CD14-positive monocyte (primary cell): ENCODE measurements at regions not wholly inside any gene's neighbourhood (a gene's known extent, or its start where the extent isn't known, plus 50 kb on each side); places are given as distances from the start of the nearest gene placed in this dataset.

ENCODE experiments used
- DNase-seq, 3 donors: peaks; one replicate each; pipeline ENCODE4 v3.0.0-alpha.2; 2011 to 2022
- H2AFZ ChIP-seq: 2 replicates; pipeline ENCODE4 v1.6.0; 2012; ENCODE audit warnings: mild to moderate bottlenecking, low read depth, low read length, inconsistent platforms; ENCODE audit not compliant: insufficient read depth, poor library complexity, severe bottlenecking
- H3K27ac ChIP-seq, 2 donors: 1 replicate in 1 of 2; 2 replicates in 1 of 2; pipeline ENCODE4 v1.5.1; 2012 to 2013; ENCODE audit warnings: low read length in 2 of 2, control low read depth in 1 of 2, inconsistent platforms in 1 of 2, low read depth in 1 of 2, mild to moderate bottlenecking in 1 of 2
- H3K27me3 ChIP-seq, 2 donors: one replicate each; pipeline versions ENCODE4 v1.6.0 to v1.6.1; 2011 to 2013; ENCODE audit warnings: low read length in 2 of 2; ENCODE audit not compliant: control insufficient read depth in 2 of 2, insufficient read depth in 2 of 2
- H3K36me3 ChIP-seq, 2 donors: replicated peaks in 1 of 2; 1 replicate in 1 of 2; 2 replicates in 1 of 2; pipeline versions ENCODE4 v1.5.1 to v1.6.1; 2012 to 2013; ENCODE audit warnings: low read length in 2 of 2, control low read depth in 1 of 2, inconsistent platforms in 1 of 2, mild to moderate bottlenecking in 1 of 2; ENCODE audit not compliant: insufficient read depth in 2 of 2, control insufficient read depth in 1 of 2
- H3K4me1 ChIP-seq, 2 donors: 1 replicate in 1 of 2; 2 replicates in 1 of 2; pipeline versions ENCODE4 v1.5.1 to v1.6.1; 2012 to 2013; ENCODE audit warnings: low read length in 2 of 2, control low read depth in 1 of 2, inconsistent platforms in 1 of 2, mild to moderate bottlenecking in 1 of 2, moderate library complexity in 1 of 2; ENCODE audit not compliant: insufficient read depth in 2 of 2, control insufficient read depth in 1 of 2
- H3K4me2 ChIP-seq: replicated peaks from 2 replicates; pipeline ENCODE3; 2012; ENCODE audit warnings: low read length, moderate library complexity, mild to moderate bottlenecking; ENCODE audit not compliant: poor library complexity, severe bottlenecking; ENCODE audit errors: extremely low read depth
- H3K4me3 ChIP-seq, 3 experiments: fragments of 200-600 bp in 1 of 3; sonication (generic) in 1 of 3; replicated peaks in 1 of 3; 1 replicate in 2 of 3; 2 replicates in 1 of 3; pipeline ENCODE4 v1.5.1; 2011 to 2013; ENCODE audit warnings: low read length in 3 of 3, mild to moderate bottlenecking in 3 of 3, control low read depth in 2 of 3, low read depth in 2 of 3, inconsistent platforms in 1 of 3, moderate library complexity in 1 of 3
- H3K79me2 ChIP-seq: 2 replicates; pipeline ENCODE4 v1.6.0; 2012; ENCODE audit warnings: mild to moderate bottlenecking, control low read depth, inconsistent platforms, low read length, moderate library complexity; ENCODE audit not compliant: insufficient read depth
- H3K9ac ChIP-seq: 2 replicates; pipeline ENCODE4 v1.6.0; 2017; ENCODE audit warnings: low read length, mild to moderate bottlenecking; ENCODE audit not compliant: insufficient read depth, poor library complexity, severe bottlenecking
- H3K9me3 ChIP-seq, 2 donors: replicated peaks in 1 of 2; 1 replicate in 1 of 2; 2 replicates in 1 of 2; pipeline versions ENCODE4 v1.5.1 to v1.6.1; 2012 to 2013; ENCODE audit warnings: low read length in 2 of 2, control low read depth in 1 of 2; ENCODE audit not compliant: control insufficient read depth in 1 of 2, insufficient read depth in 1 of 2
- H4K20me1 ChIP-seq: 2 replicates; pipeline ENCODE4 v1.6.0; 2012; ENCODE audit warnings: mild to moderate bottlenecking, low read length, control low read depth, moderate library complexity; ENCODE audit not compliant: insufficient read depth
- H3K27ac Mint-ChIP-seq, 7 donors: one replicate each; pipeline ENCODE4 v1.8.0; 2020; ENCODE audit warnings: mild to moderate bottlenecking in 7 of 7, mixed read lengths in 7 of 7, moderate library complexity in 6 of 7, inconsistent platforms in 2 of 7
- H3K27me3 Mint-ChIP-seq, 3 donors: one replicate each; pipeline ENCODE4 v1.8.0; 2021 to 2022; ENCODE audit warnings: low read depth in 3 of 3, mild to moderate bottlenecking in 3 of 3, mixed read lengths in 3 of 3, moderate library complexity in 3 of 3, inconsistent platforms in 1 of 3
- H3K36me3 Mint-ChIP-seq, 2 donors: one replicate each; pipeline ENCODE4 v1.8.0; 2020; ENCODE audit warnings: mixed read lengths in 2 of 2, inconsistent platforms in 1 of 2, mild to moderate bottlenecking in 1 of 2
- H3K4me1 Mint-ChIP-seq: one replicate; pipeline ENCODE4 v1.8.0; 2020; ENCODE audit warnings: mild to moderate bottlenecking, mixed read lengths
- H3K4me3 Mint-ChIP-seq, 2 donors: one replicate each; pipeline ENCODE4 v1.8.0; 2020; ENCODE audit warnings: mild to moderate bottlenecking in 2 of 2, mixed read lengths in 2 of 2, moderate library complexity in 1 of 2
- H3K9me3 Mint-ChIP-seq, 7 donors: one replicate each; pipeline ENCODE4 v1.8.0; 2020 to 2022; ENCODE audit warnings: mixed read lengths in 7 of 7, mild to moderate bottlenecking in 6 of 7, moderate library complexity in 6 of 7, inconsistent platforms in 2 of 7
- CTCF ChIP-seq: fragments of 200-600 bp; IDR thresholded peaks from one replicate; pipeline ENCODE4 v1.8.0; 2022; ENCODE audit warnings: antibody characterized with exemption, mild to moderate bottlenecking
- WGBS: methylation state at CpG from one replicate; pipeline ENCODE4 v1.1.5; 2013; ENCODE audit warnings: missing lambda C conversion rate; ENCODE audit not compliant: insufficient coverage; 5-methylcytosine and 5-hydroxymethylcytosine counted together
- intact Hi-C, 2 donors: fragments of 100-400 bp; cut with micrococcal nuclease; formaldehyde crosslinking; loops; one replicate each; pipeline versions ENCODE4 v1.15.0 to v1.15.1; 2023

GRCh38 chr17:13671341-13671740 is 69.6 kb upstream of the HS3ST3A1 start:
- no peak for DNase-seq
- intact Hi-C loops: no loop called here
- Histone ChIP-seq H3K4me3 (no peak overlapping the region), H3K27ac (no peak overlapping the region), H3K27me3 (no peaks in the 10 kb centered on the region), H3K9ac (no peak overlapping the region), H3K9me3 (peaks cover 27 to 28% of the 10 kb centered on the region in 2 donors), H3K36me3 (no peaks in the 10 kb centered on the region), H3K4me2 (no peak overlapping the region), H3K79me2 (no peaks in the 10 kb centered on the region), H4K20me1 (no peaks in the 10 kb centered on the region), H3K4me1 (no peaks in the 10 kb centered on the region), H2AFZ (no peak overlapping the region)
- H3K27ac Mint-ChIP-seq: no peak overlapping the region
- no peaks in the 10 kb centered on the region for H3K36me3 Mint-ChIP-seq
- peaks cover 17 to 27% (median 20%) of the 10 kb centered on the region in 7 donors for H3K9me3 Mint-ChIP-seq
- H3K4me3 Mint-ChIP-seq: no peak overlapping the region
- no peaks in the 10 kb centered on the region for H3K4me1 Mint-ChIP-seq
- no peak for TF ChIP-seq CTCF
- WGBS: 60% methylated on average over 1 of the region's 3 CpGs
- H3K27me3 Mint-ChIP-seq: peaks cover 0 to 3% (median 0%) of the 10 kb centered on the region in 3 donors

- WGBS: 87% methylated on average over 8 of the region's 8 CpGs
These were observed 70.0 kb upstream of the HS3ST3A1 start for GRCh38 chr17:13671771-13672170.

More at GRCh38 chr17:13671771-13672170, 70.0 kb upstream of the HS3ST3A1 start:
- TF ChIP-seq CTCF: no peak
- no peaks in the 10 kb centered on the region for H4K20me1 ChIP-seq
- no peaks in the 10 kb centered on the region for H3K36me3 ChIP-seq
- Mint-ChIP-seq H3K4me3 (no peak overlapping the region), H3K4me1 (no peaks in the 10 kb centered on the region), H3K36me3 (no peaks in the 10 kb centered on the region), H3K27me3 (peaks cover 0 to 3% (median 0%) of the 10 kb centered on the region in 3 donors), H3K27ac (no peak overlapping the region), H3K9me3 (peaks cover 16 to 25% (median 18%) of the 10 kb centered on the region in 7 donors)
- H3K4me2 ChIP-seq: no peak overlapping the region
- no peak overlapping the region for H3K4me3 ChIP-seq
- H3K4me1 ChIP-seq: no peaks in the 10 kb centered on the region
- intact Hi-C loops: no loop called here
- H3K79me2 ChIP-seq: no peaks in the 10 kb centered on the region
- no peak overlapping the region for H3K27ac ChIP-seq
- no peak overlapping the region for H2AFZ ChIP-seq
- H3K9me3 ChIP-seq: peaks cover 24 to 27% of the 10 kb centered on the region in 2 donors
- DNase-seq: no peak
- H3K9ac ChIP-seq: no peak overlapping the region
- no peaks in the 10 kb centered on the region for H3K27me3 ChIP-seq
